ENCODE measurements at regions not wholly inside any gene's neighbourhood (a gene's known extent, or its start where the extent isn't known, plus 50 kb on each side); places are given as distances from the start of the nearest gene placed in this dataset.

DNA sequence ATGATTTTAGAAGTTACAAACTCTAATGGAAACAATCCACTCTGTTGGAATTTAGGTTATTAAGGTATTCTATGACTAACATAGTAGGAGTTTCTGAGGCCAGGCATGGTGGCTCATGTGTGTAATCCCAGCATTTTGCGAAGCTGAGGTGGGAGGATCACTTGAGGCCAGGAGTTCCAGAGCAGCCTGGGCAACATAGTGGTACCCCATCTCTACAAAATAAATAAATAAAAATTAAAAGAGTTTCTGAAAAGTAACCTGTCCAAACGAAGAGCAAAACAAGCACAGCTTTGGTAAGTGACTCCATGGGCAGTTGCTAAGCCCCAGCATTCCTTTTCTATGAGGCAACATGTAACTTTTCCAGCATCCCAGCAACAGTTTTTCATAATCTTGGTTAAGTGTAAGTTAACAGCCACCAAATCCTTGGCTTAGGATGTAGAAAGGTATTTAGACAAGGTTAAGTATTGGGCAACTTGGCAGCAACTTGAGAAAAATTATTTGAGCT is 86.3 kb downstream of the SOX4 start:
- TF ChIP-seq GATA3 (IDR thresholded peaks at IDR 0.05; ENCODE audit: low read depth, low read length) (no peak), GATA2 (IDR thresholded peaks at IDR 0.05; ENCODE audit: low read depth, low read length) (no peak)
